ENCODE measurements at regions not wholly inside any gene's neighbourhood (a gene's known extent, or its start where the extent isn't known, plus 50 kb on each side); places are given as distances from the start of the nearest gene placed in this dataset.

DNA sequence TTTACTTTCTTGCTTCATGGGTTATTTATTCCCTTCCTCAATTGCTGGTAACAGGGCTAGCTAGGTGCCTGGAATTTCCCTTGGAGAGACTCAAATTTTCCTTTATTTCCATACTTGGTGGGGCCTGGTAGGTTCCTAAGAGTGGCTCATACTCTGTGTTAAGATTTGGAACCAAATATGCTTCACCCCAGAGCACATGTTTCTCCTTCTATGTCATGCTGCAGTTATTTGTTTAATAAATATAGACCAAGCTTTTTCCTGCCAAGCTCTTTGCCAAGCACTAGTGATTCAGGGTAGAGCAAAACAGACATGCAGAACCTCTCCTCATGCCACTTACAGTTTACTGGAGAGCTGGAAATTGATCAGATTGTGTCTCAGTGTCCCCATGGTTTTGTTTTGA, 290.3 kb upstream of the SGCD start:
- no TSS peak for BruUV-seq (replicated peaks)
- Histone ChIP-seq H2BK15ac (ENCODE audit: low read depth, low read length) (peak overlapping the region; percentile 98; the same call in 1 of the 3 replicates), H4K8ac (ENCODE audit: low read depth in 2 of 2, low read length in 2 of 2) (peak overlapping the region; percentile 81 to 88; a peak in 3 of 4 replicates), H2BK20ac (ENCODE audit: low read depth, low read length) (peak overlapping the region; percentile 93), H2AK9ac (replicated peaks; ENCODE audit: low read depth, low read length, poor library complexity) (no peak overlapping the region), H3K4me1 (ENCODE audit: control insufficient read depth, insufficient read depth, low read length) (peaks cover 4% of the 10 kb centered on the region; the same call in 1 of the 2 replicates), H2AK5ac (ENCODE audit: low read depth, low read length) (no peak overlapping the region), H2BK120ac (ENCODE audit: low read depth, low read length) (peak overlapping the region; percentile 96), H3K4me3 (ENCODE audit: insufficient read depth, low read depth, low read length) (no peak overlapping the region), H3K9me1 (ENCODE audit: insufficient read depth, low read length) (no peaks in the 10 kb centered on the region), H4K20me1 (ENCODE audit: insufficient read depth, low read length) (no peaks in the 10 kb centered on the region), H3K9ac (ENCODE audit: low read depth, low read length) (no peak overlapping the region; the same call in 1 of the 2 replicates), H3K56ac (ENCODE audit: extremely low read depth, insufficient read depth, low read length) (peak overlapping the region; percentile 81; the same call in 1 of the 2 replicates), H3K36me3 (ENCODE audit: control insufficient read depth, insufficient read depth, low read length) (no peaks in the 10 kb centered on the region), H3K14ac (replicated peaks; ENCODE audit: low read depth, low read length) (no peak overlapping the region), H3K27ac (ENCODE audit: insufficient read depth, low read length) (no peak overlapping the region; the same call in 1 of the 2 replicates), H4K5ac (ENCODE audit: low read depth, low read length) (no peak overlapping the region; the same call in 1 of the 2 replicates), H3K18ac (ENCODE audit: low read depth, low read length) (peak overlapping the region; percentile 93; the same call in 1 of the 2 replicates), H3K79me1 (ENCODE audit: low read depth in 1 of 2, low read length in 2 of 2) (no peaks in the 10 kb centered on the region), H2AFZ (replicated peaks; ENCODE audit: low read length, poor library complexity) (no peak overlapping the region), H3K23ac (ENCODE audit: low read depth, low read length) (peak overlapping the region; percentile 88; the same call in 1 of the 2 replicates), H3K4ac (ENCODE audit: low read depth, low read length) (no peak overlapping the region; the same call in 1 of the 2 replicates), H3K4me2 (ENCODE audit: low read depth, low read length) (no peak overlapping the region), H4K91ac (ENCODE audit: insufficient read depth, low read depth, low read length) (peak overlapping the region; percentile 98; the same call in 1 of the 2 replicates), H3K27me3 (ENCODE audit: control insufficient read depth, insufficient read depth, low read length) (no peaks in the 10 kb centered on the region), H3K9me3 (ENCODE audit: control insufficient read depth, insufficient read depth, low read length) (peaks cover 4% of the 10 kb centered on the region; the same call in 1 of the 2 replicates), H2BK5ac (ENCODE audit: low read depth, low read length, poor library complexity, severe bottlenecking) (peak overlapping the region; percentile 97)
- ChIA-PET CTCF (no interaction called here), POLR2A (ENCODE audit: unreplicated experiment) (interaction anchor here (0.8 kb wide), 1 partner anchor 85 kb away, joined by 3 read pairs; no protein-coding TSS in a partner anchor)
- TF ChIP-seq MXI1 (IDR thresholded peaks at IDR 0.05; ENCODE audit: borderline replicate concordance, low read depth, low read length) (no peak), MAZ (IDR thresholded peaks at IDR 0.05; ENCODE audit: borderline replicate concordance, low read depth, low read length) (no peak), RAD21 (IDR thresholded peaks at IDR 0.05; ENCODE audit: low read length) (no peak), POLR2A (IDR thresholded peaks at IDR 0.05; ENCODE audit: low read depth, low read length) (no peak), CHD1 (IDR thresholded peaks at IDR 0.05; ENCODE audit: low read depth, low read length) (no peak), NFE2L2 (IDR thresholded peaks at IDR 0.05; ENCODE audit: low read depth, low read length) (no peak), BHLHE40 (IDR thresholded peaks at IDR 0.05; ENCODE audit: low read depth, low read length) (no peak), SMC3 (IDR thresholded peaks at IDR 0.05; ENCODE audit: low read depth, low read length) (no peak), FOS (IDR thresholded peaks at IDR 0.05; ENCODE audit: low read depth, low read length) (no peak), MAFK (IDR thresholded peaks at IDR 0.05; ENCODE audit: low read depth, low read length) (no peak), RFX5 (IDR thresholded peaks at IDR 0.05; ENCODE audit: low read depth, low read length) (no peak)
- TF ChIP-seq, protein P1, sequence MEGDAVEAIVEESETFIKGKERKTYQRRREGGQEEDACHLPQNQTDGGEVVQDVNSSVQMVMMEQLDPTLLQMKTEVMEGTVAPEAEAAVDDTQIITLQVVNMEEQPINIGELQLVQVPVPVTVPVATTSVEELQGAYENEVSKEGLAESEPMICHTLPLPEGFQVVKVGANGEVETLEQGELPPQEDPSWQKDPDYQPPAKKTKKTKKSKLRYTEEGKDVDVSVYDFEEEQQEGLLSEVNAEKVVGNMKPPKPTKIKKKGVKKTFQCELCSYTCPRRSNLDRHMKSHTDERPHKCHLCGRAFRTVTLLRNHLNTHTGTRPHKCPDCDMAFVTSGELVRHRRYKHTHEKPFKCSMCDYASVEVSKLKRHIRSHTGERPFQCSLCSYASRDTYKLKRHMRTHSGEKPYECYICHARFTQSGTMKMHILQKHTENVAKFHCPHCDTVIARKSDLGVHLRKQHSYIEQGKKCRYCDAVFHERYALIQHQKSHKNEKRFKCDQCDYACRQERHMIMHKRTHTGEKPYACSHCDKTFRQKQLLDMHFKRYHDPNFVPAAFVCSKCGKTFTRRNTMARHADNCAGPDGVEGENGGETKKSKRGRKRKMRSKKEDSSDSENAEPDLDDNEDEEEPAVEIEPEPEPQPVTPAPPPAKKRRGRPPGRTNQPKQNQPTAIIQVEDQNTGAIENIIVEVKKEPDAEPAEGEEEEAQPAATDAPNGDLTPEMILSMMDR (conservative IDR thresholded peaks at IDR 0.05; ENCODE audit: low read depth, low read length) = no peak
- TF ChIP-seq, protein P2, sequence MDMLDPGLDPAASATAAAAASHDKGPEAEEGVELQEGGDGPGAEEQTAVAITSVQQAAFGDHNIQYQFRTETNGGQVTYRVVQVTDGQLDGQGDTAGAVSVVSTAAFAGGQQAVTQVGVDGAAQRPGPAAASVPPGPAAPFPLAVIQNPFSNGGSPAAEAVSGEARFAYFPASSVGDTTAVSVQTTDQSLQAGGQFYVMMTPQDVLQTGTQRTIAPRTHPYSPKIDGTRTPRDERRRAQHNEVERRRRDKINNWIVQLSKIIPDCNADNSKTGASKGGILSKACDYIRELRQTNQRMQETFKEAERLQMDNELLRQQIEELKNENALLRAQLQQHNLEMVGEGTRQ (IDR thresholded peaks at IDR 0.05; ENCODE audit: low read depth, low read length) = no peak
- in situ Hi-C loops (cut with MboI; ENCODE audit: low sequenced_read_pairs) (no loop called here), dilution Hi-C loops (cut with HindIII; ENCODE audit: low sequenced_read_pairs, unreplicated experiment) (no loop called here), intact Hi-C loops (cut with micrococcal nuclease) (loop anchor here (2.0 kb wide), 1 partner anchor 82 kb away; no protein-coding TSS in a partner anchor)
- DNase-seq (peak; percentile 75), ATAC-seq (ENCODE audit: low read depth) (peak; percentile 97)
